K562 (cell line): ENCODE measurements at regions not wholly inside any gene's neighbourhood (a gene's known extent, or its start where the extent isn't known, plus 50 kb on each side); places are given as distances from the start of the nearest gene placed in this dataset.

Source experiments
- ATAC-seq: fragments of 200-7000 bp; cut with Tn5 transposase; 3 replicates; pipeline ENCODE4 v1.9.1; 2020; ENCODE audit warnings: moderate library complexity
- BruUV-seq: library from RNA; stranded (reverse); fragments of 400-500 nt; replicated peaks from 2 replicates; lab custom pipeline; 2021; lab: Mats Ljungman, UMichigan
- CTCF ChIA-PET: fragments of 300-600 bp; formaldehyde crosslinking; extraction: SDS; loops from one replicate; lab custom pipeline; 2021; ENCODE audit warnings: low intra/inter-chr PET ratio; lab: Yijun Ruan, JAX
- POLR2A ChIA-PET: fragments of 300-600, 350-650 bp; sonication (Branson Sonifier 250); formaldehyde crosslinking; extraction: SDS; loops from one replicate; lab custom pipeline; 2021; ENCODE audit warnings: antibody characterized with exemption, inconsistent platforms; lab: Yijun Ruan, JAX
- DNase-seq, 4 experiments: peaks; one replicate each; pipeline versions ENCODE4 v3.0.0 to v3.0.0-alpha.2; 2011 to 2018; ENCODE audit warnings: low spot score in 3 of 4, mixed read lengths in 3 of 4; ENCODE audit errors: extremely low read depth in 1 of 4
- FAIRE-seq: peaks from 2 replicates; lab custom pipeline; 2011; peaks lifted over from hg19 to GRCh38; lab: Jason Lieb, UNC
- H2AFZ ChIP-seq: 2 replicates; pipeline ENCODE4 v1.6.0; 2011; ENCODE audit warnings: low read depth, low read length, control low read depth, inconsistent platforms
- H3K27ac ChIP-seq: fragments of 200-600 bp; 3 replicates; pipeline ENCODE4 v1.8.0; 2011; ENCODE audit warnings: low read depth, mild to moderate bottlenecking, control low read depth, inconsistent platforms, low read length, moderate library complexity, mixed read lengths; ENCODE audit errors: extremely low read depth
- H3K27me3 ChIP-seq, 2 experiments: fragments of 300-600 bp in 1 of 2; 2 replicates in 1 of 2; 3 replicates in 1 of 2; pipeline versions ENCODE4 v1.6.0 to v1.8.0; 2011; ENCODE audit warnings: inconsistent platforms in 2 of 2, low read length in 2 of 2, mild to moderate bottlenecking in 1 of 2, mixed read lengths in 1 of 2, moderate library complexity in 1 of 2; ENCODE audit not compliant: control insufficient read depth in 2 of 2, insufficient read depth in 2 of 2
- H3K36me3 ChIP-seq: fragments of 300-600 bp; 3 replicates; pipeline ENCODE4 v1.8.0; 2011; ENCODE audit warnings: mild to moderate bottlenecking, low read length, inconsistent platforms; ENCODE audit not compliant: control insufficient read depth, insufficient read depth
- H3K4me1 ChIP-seq, 2 experiments: fragments of 200-600 bp in 1 of 2; replicated peaks in 1 of 2; 2 replicates in 1 of 2; 3 replicates in 1 of 2; pipeline versions ENCODE4 v1.5.1 to v1.8.0; 2011; ENCODE audit warnings: inconsistent platforms in 2 of 2, low read length in 2 of 2, mild to moderate bottlenecking in 1 of 2, mixed read lengths in 1 of 2, moderate library complexity in 1 of 2; ENCODE audit not compliant: control insufficient read depth in 2 of 2, insufficient read depth in 2 of 2
- H3K4me2 ChIP-seq: 2 replicates; pipeline ENCODE4 v1.6.1; 2011; ENCODE audit warnings: low read length, control low read depth, inconsistent platforms, mixed read lengths; ENCODE audit not compliant: insufficient read depth
- H3K4me3 ChIP-seq: fragments of 200-600 bp; sonication (generic), shearing (Covaris generic); 2 replicates; pipeline ENCODE4 v1.5.1; 2016; ENCODE audit warnings: control low read depth, inconsistent platforms
- H3K79me2 ChIP-seq: fragments of 200-600 bp; 3 replicates; pipeline ENCODE4 v1.8.0; 2011; ENCODE audit warnings: low read length, inconsistent platforms; ENCODE audit not compliant: control insufficient read depth, insufficient read depth
- H3K9ac ChIP-seq, 2 experiments: 2 replicates each; pipeline versions ENCODE4 v1.6.0 to v1.6.1; 2011; ENCODE audit warnings: low read depth in 2 of 2, low read length in 2 of 2, control low read depth in 1 of 2, inconsistent platforms in 1 of 2, mild to moderate bottlenecking in 1 of 2, mixed read lengths in 1 of 2; ENCODE audit not compliant: insufficient read depth in 1 of 2
- H3K9me1 ChIP-seq: one replicate; pipeline ENCODE4 v1.6.0; 2011; ENCODE audit warnings: inconsistent platforms, mild to moderate bottlenecking, low read length, moderate library complexity; ENCODE audit not compliant: control insufficient read depth, insufficient read depth
- H3K9me3 ChIP-seq: replicated peaks from 2 replicates; pipeline ENCODE4 v1.5.1; 2011; ENCODE audit warnings: low read depth, low read length, inconsistent platforms; ENCODE audit not compliant: control insufficient read depth, insufficient read depth
- H4K20me1 ChIP-seq: replicated peaks from 2 replicates; pipeline ENCODE4 v1.6.1; 2011; ENCODE audit warnings: low read length, inconsistent platforms, mixed read lengths; ENCODE audit not compliant: control insufficient read depth, insufficient read depth
- BRF2 ChIP-seq: IDR thresholded peaks from 3 replicates; pipeline ENCODE4 v1.6.1; 2011; ENCODE audit warnings: borderline replicate concordance, mild to moderate bottlenecking; ENCODE audit not compliant: insufficient read length, insufficient read depth
- GABPB2 ChIP-seq: fragments of 250-450 bp; sonication (Bioruptor Pico); conservative IDR thresholded peaks from 2 replicates; pipeline ENCODE4 v1.5.1; 2021; ENCODE audit warnings: mild to moderate bottlenecking
- MTA2 ChIP-seq: fragments of 450-650 bp; IDR thresholded peaks from 2 replicates; pipeline ENCODE4 v1.6.1; 2016; ENCODE audit warnings: low read depth
- THRB ChIP-seq: fragments of 450-650 bp; formaldehyde crosslinking; conservative IDR thresholded peaks from 2 replicates; pipeline ENCODE4 v1.4.0; 2022; ENCODE audit warnings: mild to moderate bottlenecking, missing genetic modification characterization
- ZNF77 ChIP-seq: fragments of 250-450 bp; sonication (Bioruptor Pico); IDR thresholded peaks from 2 replicates; pipeline ENCODE4 v1.5.0; 2020
- WGBS: fragments of 100-300 bp; shearing (Covaris generic); methylation state at CpG from one replicate; pipeline ENCODE4 v1.1.6; 2016; ENCODE audit warnings: low coverage, mixed read lengths; ENCODE audit not compliant: insufficient coverage; ENCODE audit errors: missing lambda C conversion rate; 5-methylcytosine and 5-hydroxymethylcytosine counted together
- in situ Hi-C: fragments of 300-500 bp; cut with MboI; formaldehyde crosslinking; loops from 4 replicates; pipeline ENCODE4 v1.15.0; 2018; ENCODE audit warnings: inconsistent platforms, mixed read lengths
- intact Hi-C: fragments of 100-400 bp; cut with micrococcal nuclease; formaldehyde crosslinking; loops from 2 replicates; pipeline ENCODE4 v1.14.2; 2022

GRCh38 chr6:23656255-23657194 lies 469.5 kb upstream of the NRSN1 start:
- CTCF ChIA-PET: no interaction called here
- ATAC-seq: no peak
- BruUV-seq: no TSS peak

More at GRCh38 chr6:23656255-23657194, 469.5 kb upstream of the NRSN1 start:
- H3K4me1 ChIP-seq: no peaks in the 10 kb centered on the region
- H3K79me2 ChIP-seq: no peaks in the 10 kb centered on the region
- H4K20me1 ChIP-seq: no peaks in the 10 kb centered on the region
- POLR2A ChIA-PET: no interaction called here
- no peak overlapping the region for H3K27ac ChIP-seq
- H3K9me3 ChIP-seq: no peaks in the 10 kb centered on the region; the same call in 1 of the 2 replicates
- H3K4me3 ChIP-seq: no peak overlapping the region
- no peak for TF ChIP-seq BRF2
- no peak for TF ChIP-seq THRB
- no peak for TF ChIP-seq GABPB2
- TF ChIP-seq MTA2: no peak
- TF ChIP-seq ZNF77 (CRISPR knock-in tag): no peak
- TF ChIP-seq, all 486 proteins: peak for 0
- 4% methylated on average over 14 of the region's 14 CpGs for WGBS
- H3K9me1 ChIP-seq: no peaks in the 10 kb centered on the region
- H2AFZ ChIP-seq: no peak overlapping the region
- H3K36me3 ChIP-seq: no peaks in the 10 kb centered on the region
- in situ Hi-C loops (no loop called here), intact Hi-C loops (no loop called here)
- H3K27me3 ChIP-seq: no peaks in the 10 kb centered on the region
- no peak overlapping the region for H3K4me2 ChIP-seq
- DNase-seq: no peak
- no peak for FAIRE-seq
- no peak overlapping the region for H3K9ac ChIP-seq
